GM12892 (cell line): ENCODE measurements at regions not wholly inside any gene's neighbourhood (a gene's known extent, or its start where the extent isn't known, plus 50 kb on each side); places are given as distances from the start of the nearest gene placed in this dataset.
"Not testable (repeated sequence)": the region's sequence is repeated elsewhere in the genome, so short reads cannot be mapped to it uniquely, and the experiment has no call there.

ENCODE experiments used
- DNase-seq: peaks from one replicate; pipeline ENCODE4 v3.0.0; 2011; ENCODE audit not compliant: insufficient read length
- FAIRE-seq: peaks from 2 replicates; lab custom pipeline; 2011; peaks lifted over from hg19 to GRCh38; lab: Jason Lieb, UNC
- POLR2A ChIP-seq: IDR thresholded peaks from 2 replicates; pipeline ENCODE4 v1.6.1; 2011; ENCODE audit warnings: low read depth, low read length, control low read depth
- POLR2AphosphoS5 ChIP-seq: IDR thresholded peaks from 2 replicates; pipeline ENCODE4 v1.6.1; 2011; ENCODE audit warnings: low read depth, low read length, control low read depth
- TAF1 ChIP-seq: IDR thresholded peaks from 2 replicates; pipeline ENCODE4 v1.6.1; 2011; ENCODE audit warnings: low read depth, mild to moderate bottlenecking, control low read depth, low read length, borderline replicate concordance

- no peak for TF ChIP-seq POLR2A
- no peak for TF ChIP-seq POLR2AphosphoS5
- no peak for TF ChIP-seq TAF1
- DNase-seq (no peak), FAIRE-seq (no peak)
Measured at GRCh38 chr12:91703491-91704283, 442.0 kb downstream of the BTG1 start.

- TF ChIP-seq TAF1 (no peak), POLR2A (no peak), POLR2AphosphoS5 (no peak)
- DNase-seq (no peak), FAIRE-seq (no peak)
Measured at GRCh38 chr12:91702843-91703425, 442.7 kb downstream of the BTG1 start.

- DNase-seq (no peak), FAIRE-seq (no peak)
- no peak for TF ChIP-seq TAF1
- TF ChIP-seq POLR2A: no peak
- TF ChIP-seq POLR2AphosphoS5: no peak
Measured at GRCh38 chr12:91695964-91696363, 449.7 kb downstream of the BTG1 start.

- not testable (repeated sequence) for FAIRE-seq, DNase-seq
Measured at GRCh38 chr12:91695406-91695805, 450.2 kb downstream of the BTG1 start.

GRCh38 chr12:91690531-91690930, 455.1 kb downstream of the BTG1 start:
- no peak for FAIRE-seq
- no peak for DNase-seq
- no peak for TF ChIP-seq POLR2A
- TF ChIP-seq TAF1: no peak
- no peak for TF ChIP-seq POLR2AphosphoS5

- FAIRE-seq (no peak), DNase-seq (no peak)
- TF ChIP-seq POLR2A (no peak), TAF1 (no peak), POLR2AphosphoS5 (no peak)
Measured at GRCh38 chr12:91687052-91688017, 458.3 kb downstream of the BTG1 start.

GRCh38 chr12:91685917-91686316, 459.7 kb downstream of the BTG1 start:
- no peak for DNase-seq
- FAIRE-seq: no peak
- TF ChIP-seq TAF1 (no peak), POLR2AphosphoS5 (no peak), POLR2A (no peak)

GRCh38 chr12:91681751-91682150, 463.9 kb downstream of the BTG1 start:
- no peak for TF ChIP-seq POLR2AphosphoS5
- TF ChIP-seq POLR2A: no peak
- TF ChIP-seq TAF1: no peak
- FAIRE-seq: no peak

GRCh38 chr12:91680864-91681263, 464.8 kb downstream of the BTG1 start:
- FAIRE-seq: no peak
- DNase-seq: no peak
- TF ChIP-seq POLR2A (no peak), POLR2AphosphoS5 (no peak), TAF1 (no peak)

More at GRCh38 chr12:91681751-91682150, 463.9 kb downstream of the BTG1 start:
- no peak for DNase-seq

- no peak for FAIRE-seq
- DNase-seq: no peak
- no peak for TF ChIP-seq POLR2AphosphoS5
- TF ChIP-seq POLR2A: no peak
- TF ChIP-seq TAF1: no peak
Measured at GRCh38 chr12:91677556-91677955, 468.1 kb downstream of the BTG1 start.

- no peak for DNase-seq
- FAIRE-seq: no peak
- TF ChIP-seq POLR2AphosphoS5 (no peak), TAF1 (no peak), POLR2A (no peak)
Measured at GRCh38 chr12:91675401-91675800, 470.2 kb downstream of the BTG1 start.

GRCh38 chr12:91672130-91672529, 473.5 kb downstream of the BTG1 start:
- FAIRE-seq (no peak), DNase-seq (no peak)
- TF ChIP-seq POLR2A: no peak
- TF ChIP-seq POLR2AphosphoS5: no peak
- no peak for TF ChIP-seq TAF1
